HG02678 (cell line): ENCODE measurements at regions not wholly inside any gene's neighbourhood (a gene's known extent, or its start where the extent isn't known, plus 50 kb on each side); places are given as distances from the start of the nearest gene placed in this dataset.

ENCODE experiments used
- ATAC-seq: cut with Tn5 transposase; IDR thresholded peaks from one replicate; pipeline ENCODE4 v1.9.1; 2021; ENCODE audit warnings: mild to moderate bottlenecking, moderate library complexity; ENCODE audit not compliant: unreplicated experiment

DNA sequence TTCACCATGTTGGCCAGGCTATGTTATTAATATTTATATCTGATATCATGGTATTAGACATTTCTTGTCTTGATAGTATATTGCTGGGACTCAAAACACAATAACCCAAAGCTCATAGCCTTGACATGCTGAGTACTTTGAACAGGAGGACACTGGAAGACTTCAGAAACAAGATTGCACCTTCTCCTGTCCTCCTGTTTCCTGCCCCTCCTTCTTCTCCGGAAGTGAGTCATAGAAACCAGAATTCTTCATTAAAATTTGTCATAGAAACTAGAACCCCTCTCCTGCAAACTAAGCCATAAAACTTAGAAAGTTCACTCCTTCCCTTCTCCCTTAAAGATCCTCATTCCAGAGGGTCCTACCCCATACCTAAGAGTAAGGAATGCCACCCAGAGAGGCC is 400.2 kb downstream of the SLITRK5 start:
- ATAC-seq, result no peak

- no peak for ATAC-seq
These were observed 403.8 kb downstream of the SLITRK5 start for GRCh38 chr13:88074794-88075510.

DNA sequence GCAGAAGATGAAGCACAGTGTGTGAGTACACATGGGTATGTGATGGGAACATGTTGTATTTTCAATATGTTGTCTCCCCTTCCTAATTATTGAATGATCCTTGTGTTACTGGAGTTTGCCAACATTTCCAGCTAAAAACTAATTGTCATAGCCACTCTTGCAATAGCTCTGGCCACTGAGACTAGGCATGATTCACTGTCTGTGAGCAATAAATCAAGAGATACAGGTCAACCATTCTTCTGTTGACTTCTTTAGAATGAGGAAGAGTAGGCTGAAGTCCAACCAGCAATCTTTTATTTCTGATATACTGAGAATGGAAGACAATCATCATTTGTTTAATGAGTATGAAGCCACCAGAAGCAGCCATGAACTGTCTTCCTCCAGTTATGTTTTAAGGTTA is 413.9 kb downstream of the SLITRK5 start:
- no peak for ATAC-seq

- no peak for ATAC-seq
These were observed 415.4 kb downstream of the SLITRK5 start for GRCh38 chr13:88086577-88086976.

- ATAC-seq, result no peak
These were observed 426.4 kb downstream of the SLITRK5 start for GRCh38 chr13:88097541-88097940.

GRCh38 chr13:88103824-88104223 is 432.7 kb downstream of the SLITRK5 start:
- ATAC-seq, result no peak

DNA sequence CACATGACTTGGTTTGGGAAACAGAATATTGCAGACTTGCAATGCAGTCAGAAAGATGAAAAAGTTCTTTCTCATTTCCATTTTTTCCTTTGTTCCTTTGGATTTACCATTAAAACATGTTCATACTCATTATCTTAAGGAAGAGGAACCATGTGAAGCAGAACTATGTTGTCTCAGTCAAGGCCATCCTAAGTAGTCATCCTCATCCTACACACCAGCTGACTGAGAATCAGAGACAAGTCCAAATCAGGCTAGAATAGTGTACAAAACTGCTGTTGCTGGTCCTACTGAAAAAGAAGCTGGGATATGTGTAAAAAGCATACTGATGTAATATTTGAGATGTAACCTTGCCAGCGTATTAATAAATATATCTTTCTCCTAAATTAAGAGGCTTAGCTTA is 433.4 kb downstream of the SLITRK5 start:
- ATAC-seq, result no peak

DNA sequence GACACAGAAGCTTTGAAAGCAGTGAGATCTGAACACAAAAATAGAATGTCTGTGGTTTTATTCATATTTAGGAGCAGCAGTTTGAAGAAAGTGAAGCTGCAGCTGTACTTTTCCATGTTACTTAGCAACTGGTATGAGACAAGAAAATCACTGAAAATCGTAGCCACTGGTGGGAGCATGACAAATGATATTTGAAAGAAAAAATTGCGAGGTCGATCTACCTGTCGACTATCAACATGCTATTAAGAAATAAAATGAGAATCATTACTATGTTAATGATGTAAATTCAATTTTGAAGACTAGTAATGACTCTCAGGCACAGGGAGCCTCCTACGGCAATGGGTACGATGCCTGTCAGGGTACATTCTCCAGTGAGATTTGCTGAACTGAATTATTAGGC is 436.4 kb downstream of the SLITRK5 start:
- no peak for ATAC-seq

- no peak for ATAC-seq
These were observed 441.4 kb downstream of the SLITRK5 start for GRCh38 chr13:88112526-88112925.

- no peak for ATAC-seq
These were observed 444.8 kb downstream of the SLITRK5 start for GRCh38 chr13:88115976-88116375.

DNA sequence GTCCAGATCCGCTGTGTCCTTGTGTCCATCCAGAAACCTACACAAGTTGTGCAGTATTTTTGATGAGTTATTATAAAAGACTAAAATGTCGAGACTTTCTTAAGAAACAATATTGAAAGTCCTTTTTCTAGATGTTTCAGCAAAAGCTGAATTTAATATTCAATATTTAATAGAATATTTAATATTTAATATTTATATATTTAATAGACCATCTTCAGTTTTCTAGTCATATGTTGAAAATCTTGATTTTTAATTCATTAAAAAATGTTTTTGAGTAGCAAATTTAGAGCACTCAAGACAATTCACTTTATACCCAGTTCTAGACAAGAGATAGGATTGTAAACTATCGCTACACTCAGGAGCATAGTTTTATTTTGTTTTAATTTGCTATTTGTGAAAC is 447.8 kb downstream of the SLITRK5 start:
- no peak for ATAC-seq

- ATAC-seq, result no peak
These were observed 453.0 kb downstream of the SLITRK5 start for GRCh38 chr13:88124142-88124541.

DNA sequence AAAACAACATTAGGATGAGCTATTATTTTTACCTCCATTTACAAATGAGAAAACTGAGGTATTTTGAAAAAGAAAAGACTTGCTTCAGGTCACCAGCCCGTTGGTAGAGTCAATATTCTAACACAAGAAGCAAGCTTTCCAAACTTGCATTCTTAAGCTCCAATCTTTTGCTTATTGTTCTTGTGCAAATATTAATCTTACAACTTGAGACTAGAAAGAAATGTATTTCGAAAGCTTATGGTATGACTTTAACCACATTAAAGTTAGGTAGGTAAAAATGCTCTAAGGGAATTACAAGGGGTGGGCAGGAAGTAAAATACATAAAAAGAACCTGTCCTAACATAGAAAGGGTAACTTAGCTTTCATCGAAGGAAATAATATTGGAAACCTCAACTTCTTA is 453.9 kb downstream of the SLITRK5 start:
- ATAC-seq, result no peak

GRCh38 chr13:88136098-88136790 is 465.1 kb downstream of the SLITRK5 start:
- ATAC-seq, result no peak

DNA sequence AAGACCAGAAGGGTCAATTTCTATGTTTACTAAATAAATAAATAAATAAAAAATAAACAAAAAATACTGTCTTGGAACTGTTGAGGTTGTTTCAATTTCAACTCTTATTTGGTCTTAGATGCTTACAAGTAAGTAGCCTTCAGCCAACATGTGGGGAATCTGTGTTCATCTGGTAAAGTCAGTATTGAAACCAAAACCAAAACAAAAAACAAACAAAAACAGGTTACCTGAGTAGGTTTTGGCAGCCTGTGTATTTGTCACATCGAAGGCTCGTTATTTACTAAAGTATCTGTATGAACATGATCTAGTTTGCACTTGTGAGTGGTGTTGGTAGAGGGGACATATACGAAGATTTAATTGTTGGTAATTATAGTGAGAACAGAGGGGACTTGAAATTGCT is 471.5 kb downstream of the SLITRK5 start:
- ATAC-seq, result no peak

DNA sequence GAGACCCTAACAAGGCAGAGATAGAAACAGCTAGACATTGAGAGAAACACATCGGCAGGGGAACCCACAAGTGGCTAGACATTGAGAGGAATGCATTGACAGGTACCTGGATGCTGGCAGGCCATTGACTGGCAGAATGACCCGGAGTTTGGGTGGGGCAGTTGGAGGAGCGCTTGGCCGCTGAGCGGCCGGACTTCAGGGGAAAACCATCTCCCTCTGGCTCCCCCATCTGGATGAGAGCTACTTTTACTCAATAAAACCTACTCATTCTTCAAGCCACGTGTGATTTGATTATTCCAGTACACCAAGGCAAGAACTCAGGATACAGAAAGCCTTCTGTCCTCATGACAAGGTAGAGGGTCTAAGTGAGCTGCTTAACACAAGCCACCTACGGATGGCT is 473.4 kb downstream of the SLITRK5 start:
- ATAC-seq, result no peak

DNA sequence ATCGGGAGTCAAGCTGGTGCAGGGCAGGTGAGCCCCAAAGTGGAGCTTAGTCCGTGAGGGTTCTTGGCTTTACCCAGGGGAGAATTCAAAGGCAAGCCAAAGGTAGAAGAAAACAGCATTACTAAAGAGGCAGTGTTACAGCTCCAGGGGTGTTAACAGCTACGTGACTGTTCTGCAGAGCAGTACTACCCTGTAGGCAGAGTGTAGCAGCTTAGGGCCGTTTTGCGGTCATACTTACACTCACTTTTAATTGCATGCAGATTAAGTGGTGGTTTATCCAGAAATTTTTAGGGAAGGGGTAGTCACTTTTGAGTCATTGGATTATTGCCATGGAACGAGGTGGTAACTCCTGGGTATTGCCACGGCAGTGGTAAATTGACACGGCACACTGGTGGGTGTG is 482.2 kb downstream of the SLITRK5 start:
- no peak for ATAC-seq

- no peak for ATAC-seq
These were observed 482.8 kb downstream of the SLITRK5 start for GRCh38 chr13:88154001-88154400.

GRCh38 chr13:88162076-88162702 is 491.0 kb downstream of the SLITRK5 start:
- ATAC-seq, result no peak

- no peak for ATAC-seq
These were observed 505.1 kb downstream of the SLITRK5 start for GRCh38 chr13:88176231-88176630.

DNA sequence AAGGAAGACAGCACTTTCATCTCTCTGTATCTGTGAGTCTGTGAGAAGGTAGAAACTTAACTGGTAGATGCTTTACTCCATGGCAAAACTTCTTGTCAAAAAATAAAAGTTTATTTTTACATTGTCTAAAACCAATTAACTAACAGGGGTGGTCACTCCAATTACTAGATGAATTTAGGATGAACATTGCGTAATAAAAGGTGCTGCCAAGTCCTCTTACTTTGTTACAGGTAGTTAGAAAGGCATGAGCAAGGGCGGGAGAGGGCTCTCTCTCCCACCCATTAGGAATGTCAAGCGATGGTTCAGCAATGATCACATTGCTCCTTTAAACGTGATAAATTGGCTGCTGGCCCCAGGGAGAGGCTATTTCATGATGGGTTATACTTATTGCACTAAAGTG is 512.3 kb downstream of the SLITRK5 start:
- ATAC-seq, result no peak

- no peak for ATAC-seq
These were observed 517.8 kb downstream of the SLITRK5 start for GRCh38 chr13:88188986-88189385.
